Glutamatergic neuron (in vitro differentiated cells): ENCODE measurements at regions not wholly inside any gene's neighbourhood (a gene's known extent, or its start where the extent isn't known, plus 50 kb on each side); places are given as distances from the start of the nearest gene placed in this dataset.

Experiments
- DNase-seq: peaks from one replicate; pipeline ENCODE4 v3.0.0; 2022
- H3K27ac Mint-ChIP-seq: one replicate; pipeline ENCODE4 v1.8.0; 2020; ENCODE audit warnings: mild to moderate bottlenecking, mixed read lengths, inconsistent platforms; ENCODE audit not compliant: unreplicated experiment
- H3K27me3 Mint-ChIP-seq: one replicate; pipeline ENCODE4 v1.8.0; 2020; ENCODE audit warnings: mild to moderate bottlenecking, moderate library complexity, mixed read lengths, inconsistent platforms; ENCODE audit not compliant: unreplicated experiment
- H3K36me3 Mint-ChIP-seq: one replicate; pipeline ENCODE4 v1.8.0; 2020; ENCODE audit warnings: mild to moderate bottlenecking, mixed read lengths, inconsistent platforms; ENCODE audit not compliant: unreplicated experiment
- H3K4me1 Mint-ChIP-seq: one replicate; pipeline ENCODE4 v1.8.0; 2020; ENCODE audit warnings: mild to moderate bottlenecking, low read depth, mixed read lengths, inconsistent platforms; ENCODE audit not compliant: unreplicated experiment
- H3K4me3 Mint-ChIP-seq: one replicate; pipeline ENCODE4 v1.8.0; 2020; ENCODE audit warnings: mild to moderate bottlenecking, mixed read lengths, inconsistent platforms; ENCODE audit not compliant: unreplicated experiment
- H3K9me3 Mint-ChIP-seq: one replicate; pipeline ENCODE4 v1.8.0; 2020; ENCODE audit warnings: mild to moderate bottlenecking, moderate library complexity, mixed read lengths, inconsistent platforms; ENCODE audit not compliant: unreplicated experiment
- CTCF ChIP-seq: fragments of 200-600 bp; sonication (generic); IDR thresholded peaks from one replicate; pipeline ENCODE4 v1.5.0; 2021; ENCODE audit not compliant: partially characterized antibody, unreplicated experiment

- no peaks in the 10 kb centered on the region for H3K27me3 Mint-ChIP-seq
- H3K4me3 Mint-ChIP-seq: no peak overlapping the region
- peaks cover 4% of the 10 kb centered on the region for H3K36me3 Mint-ChIP-seq
- peaks cover 2% of the 10 kb centered on the region for H3K9me3 Mint-ChIP-seq
- no peak overlapping the region for H3K27ac Mint-ChIP-seq
- no peak for TF ChIP-seq CTCF
- H3K4me1 Mint-ChIP-seq: no peaks in the 10 kb centered on the region
- no peak for DNase-seq
Measured at GRCh38 chr16:13402601-13403000, 501.2 kb downstream of the SHISA9 start.

DNA sequence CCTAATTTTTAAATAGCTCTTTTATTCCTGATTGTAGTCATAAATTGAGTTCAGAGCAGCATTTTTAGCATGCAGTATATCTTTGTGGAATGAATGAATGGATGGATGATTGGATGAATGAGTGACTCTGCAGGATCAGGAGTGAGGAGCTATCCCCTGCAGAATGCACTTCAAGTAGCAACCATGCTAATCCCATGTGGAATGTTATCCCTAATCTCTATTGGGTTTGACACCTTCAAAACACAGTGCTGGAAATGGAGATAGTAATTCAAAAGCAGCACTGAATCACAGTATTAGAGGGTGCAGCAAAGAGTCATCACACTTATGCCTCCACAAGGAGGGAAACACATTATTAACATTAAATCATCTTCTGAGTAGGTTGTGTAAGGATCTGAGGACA is 501.9 kb downstream of the SHISA9 start:
- peaks cover 2% of the 10 kb centered on the region for H3K9me3 Mint-ChIP-seq
- H3K27me3 Mint-ChIP-seq: no peaks in the 10 kb centered on the region
- no peak overlapping the region for H3K4me3 Mint-ChIP-seq
- peaks cover 4% of the 10 kb centered on the region for H3K36me3 Mint-ChIP-seq
- no peak for DNase-seq
- H3K27ac Mint-ChIP-seq: no peak overlapping the region
- H3K4me1 Mint-ChIP-seq: no peaks in the 10 kb centered on the region
- TF ChIP-seq CTCF: no peak

DNA sequence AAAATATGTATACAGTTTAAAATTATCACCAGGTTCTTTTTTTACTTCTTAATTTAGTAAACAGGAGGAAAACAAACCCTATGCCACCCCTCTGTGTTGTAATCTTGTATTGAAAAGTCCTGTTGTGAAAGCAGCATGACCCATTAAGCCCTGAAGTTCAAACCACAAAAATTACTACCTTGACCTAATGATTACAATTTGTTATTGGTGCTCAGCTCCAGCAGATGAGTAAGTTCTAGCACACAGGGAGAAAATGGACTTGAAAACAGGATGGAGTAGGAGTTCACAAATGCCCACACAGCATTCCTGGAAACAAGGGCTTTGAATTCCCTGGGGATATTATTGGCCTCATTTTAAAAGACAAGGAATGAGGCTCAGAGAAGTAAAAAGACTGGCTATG is 505.8 kb upstream of the ERCC4 start:
- Mint-ChIP-seq H3K4me1 (no peaks in the 10 kb centered on the region), H3K27me3 (no peaks in the 10 kb centered on the region), H3K9me3 (no peaks in the 10 kb centered on the region), H3K4me3 (no peak overlapping the region), H3K27ac (no peak overlapping the region), H3K36me3 (no peaks in the 10 kb centered on the region)
- no peak for TF ChIP-seq CTCF
- no peak for DNase-seq

DNA sequence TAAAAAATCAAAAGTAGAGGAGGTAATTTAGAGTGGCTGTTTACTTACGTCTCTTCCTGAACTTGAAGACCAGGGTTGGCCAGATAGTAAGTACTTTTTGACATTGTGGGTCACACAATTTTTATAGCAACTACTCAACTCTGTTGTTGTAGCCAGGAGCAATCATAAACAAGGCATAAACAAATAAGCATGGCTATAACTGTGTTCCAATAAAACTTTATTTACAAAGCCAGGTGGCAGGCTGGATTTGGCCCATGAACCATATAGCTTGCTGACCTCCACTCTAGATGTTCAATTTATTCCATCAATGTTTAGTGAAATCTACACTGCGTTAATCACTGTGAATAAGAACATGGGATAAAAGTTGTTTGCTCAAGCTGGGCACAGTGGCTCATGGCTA is 500.4 kb upstream of the ERCC4 start:
- no peaks in the 10 kb centered on the region for H3K9me3 Mint-ChIP-seq
- H3K27me3 Mint-ChIP-seq: no peaks in the 10 kb centered on the region
- no peaks in the 10 kb centered on the region for H3K4me1 Mint-ChIP-seq
- H3K27ac Mint-ChIP-seq: no peak overlapping the region
- DNase-seq: no peak
- H3K4me3 Mint-ChIP-seq: no peak overlapping the region
- no peaks in the 10 kb centered on the region for H3K36me3 Mint-ChIP-seq
- TF ChIP-seq CTCF: no peak

DNA sequence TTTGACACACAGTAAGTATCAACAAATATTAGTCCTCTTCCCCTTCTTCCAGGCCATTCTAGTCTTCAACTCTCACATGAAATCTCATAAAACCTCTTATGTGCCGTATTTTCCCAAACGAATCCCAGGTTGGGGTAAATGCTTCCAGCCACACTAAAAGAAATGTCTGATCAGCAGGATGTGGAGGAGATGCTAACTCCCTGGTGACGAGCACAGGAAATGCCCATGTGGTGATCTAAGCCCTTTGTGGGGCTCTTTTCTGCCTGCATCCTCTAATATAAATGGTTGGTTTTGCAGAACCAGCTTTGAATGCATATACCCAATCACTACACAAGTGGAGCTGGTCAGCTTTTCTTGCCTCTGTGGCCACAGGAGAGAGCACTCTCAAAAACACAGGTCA is 498.2 kb upstream of the ERCC4 start:
- H3K9me3 Mint-ChIP-seq: no peaks in the 10 kb centered on the region
- no peak for DNase-seq
- no peak overlapping the region for H3K4me3 Mint-ChIP-seq
- no peaks in the 10 kb centered on the region for H3K36me3 Mint-ChIP-seq
- H3K4me1 Mint-ChIP-seq: no peaks in the 10 kb centered on the region
- no peak overlapping the region for H3K27ac Mint-ChIP-seq
- no peaks in the 10 kb centered on the region for H3K27me3 Mint-ChIP-seq
- TF ChIP-seq CTCF: no peak
